Stomach (tissue), 8 donors: ENCODE measurements at regions not wholly inside any gene's neighbourhood (a gene's known extent, or its start where the extent isn't known, plus 50 kb on each side); places are given as distances from the start of the nearest gene placed in this dataset.
"Not testable (repeated sequence)": the region's sequence is repeated elsewhere in the genome, so short reads cannot be mapped to it uniquely, and the experiment has no call there.

Experiments
- DNase-seq, 2 donors: peaks; one replicate each; pipeline versions ENCODE4 v3.0.0 to v3.0.0-alpha.2; 2013 to 2019
- H3K27ac ChIP-seq, 5 donors: fragments of 200-600 bp in 4 of 5; sonication (generic) in 4 of 5; one replicate each; pipeline ENCODE4 v1.5.1; 2013 to 2019; ENCODE audit warnings: mild to moderate bottlenecking in 1 of 5, moderate library complexity in 1 of 5
- H3K27me3 ChIP-seq, 3 donors: fragments of 200-600 bp; sonication (generic); one replicate each; pipeline ENCODE4 v1.5.1; 2017 to 2019; ENCODE audit warnings: mixed run types in 1 of 3
- H3K36me3 ChIP-seq, 4 donors: fragments of 200-600 bp; sonication (generic); 1 replicate in 3 of 4; 2 replicates in 1 of 4; pipeline ENCODE4 v1.5.1; 2016 to 2019
- H3K4me1 ChIP-seq, 4 donors: fragments of 200-600 bp; sonication (generic); one replicate each; pipeline ENCODE4 v1.5.1; 2016 to 2019
- H3K4me3 ChIP-seq, 4 donors: fragments of 200-600 bp; sonication (generic) in 3 of 4; one replicate each; pipeline ENCODE4 v1.5.1; 2016 to 2019; ENCODE audit warnings: mild to moderate bottlenecking in 1 of 4
- H3K9me3 ChIP-seq, 4 donors: fragments of 200-600 bp; sonication (generic); one replicate each; pipeline ENCODE4 v1.5.1; 2016 to 2019
- EP300 ChIP-seq: sonication (generic); formaldehyde crosslinking; IDR thresholded peaks from one replicate; pipeline ENCODE4 v1.6.1; 2017; ENCODE audit warnings: antibody characterized with exemption
- POLR2A ChIP-seq, 4 donors: fragments of 450-650 bp; IDR thresholded peaks; one replicate each; pipeline ENCODE4 v1.6.1; 2016; ENCODE audit warnings: antibody characterized with exemption in 4 of 4, control low read depth in 2 of 4, mild to moderate bottlenecking in 1 of 4, moderate library complexity in 1 of 4
- POLR2AphosphoS5 ChIP-seq, 3 donors: sonication (generic); formaldehyde crosslinking; IDR thresholded peaks; one replicate each; pipeline ENCODE4 v1.6.1; 2016; ENCODE audit warnings: antibody characterized with exemption in 3 of 3
- WGBS, 5 donors: extraction: QIAGEN DNeasy Blood & Tissue Kit in 3 of 5; methylation state at CpG; one replicate each; pipeline versions ENCODE4 v1.1.5 to v1.1.7; 2013 to 2018; 5-methylcytosine and 5-hydroxymethylcytosine counted together
- intact Hi-C: fragments of 100-400 bp; cut with DNase I; formaldehyde crosslinking; loops from one replicate; pipeline ENCODE4 v1.15.1; 2023; ENCODE audit warnings: low total_unique reads
- TF ChIP-seq, protein P1 (sequence below), 7 experiments: fragments of 450-650 bp in 4 of 7; fragments of 200-600 bp in 3 of 7; sonication (generic) in 3 of 7; IDR thresholded peaks; one replicate each; pipeline ENCODE4 v1.5.1; 2016 to 2019; ENCODE audit warnings: antibody characterized with exemption in 7 of 7, control low read depth in 2 of 7, mild to moderate bottlenecking in 1 of 7
- donor health status: healthy with polysubstance abuse.
- donor health status: Bipolar disorder and iron deficiency.
- donor health status: healthy.

DNA sequence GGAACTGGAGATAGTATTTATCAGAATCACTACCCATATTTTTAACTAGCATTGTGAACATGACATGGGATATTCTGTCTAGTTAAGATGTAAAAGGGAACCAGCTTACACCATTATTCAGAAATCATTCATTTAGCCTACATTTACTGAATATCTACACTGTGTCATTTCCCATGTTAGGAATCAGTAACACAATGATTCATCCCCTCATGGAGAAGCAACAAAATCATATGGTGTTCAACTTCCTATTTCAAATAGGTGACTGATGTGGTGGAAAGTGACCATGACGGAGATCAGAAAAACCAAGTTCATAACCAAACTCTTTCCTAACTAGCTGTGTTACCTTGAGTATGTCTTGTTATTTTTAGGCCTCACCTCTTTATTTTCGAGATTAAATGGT is 550.0 kb upstream of the TUSC1 start:
- Histone ChIP-seq H3K36me3 (no peaks in the 10 kb centered on the region), H3K4me1 (no peaks in the 10 kb centered on the region), H3K27me3 (no peaks in the 10 kb centered on the region), H3K9me3 (peaks cover 0 to 5% (median 0%) of the 10 kb centered on the region in 4 donors), H3K27ac (no peak overlapping the region), H3K4me3 (no peak overlapping the region)
- intact Hi-C loops, result no loop called here
- WGBS, 5 donors, result 56 to 61% (median 58%) methylated on average over 2 of the region's 2 CpGs
- TF ChIP-seq POLR2A (IDR thresholded peaks at IDR 0.05) (no peak), POLR2AphosphoS5 (IDR thresholded peaks at IDR 0.05) (no peak), EP300 (no peak)
- TF ChIP-seq, protein P1, sequence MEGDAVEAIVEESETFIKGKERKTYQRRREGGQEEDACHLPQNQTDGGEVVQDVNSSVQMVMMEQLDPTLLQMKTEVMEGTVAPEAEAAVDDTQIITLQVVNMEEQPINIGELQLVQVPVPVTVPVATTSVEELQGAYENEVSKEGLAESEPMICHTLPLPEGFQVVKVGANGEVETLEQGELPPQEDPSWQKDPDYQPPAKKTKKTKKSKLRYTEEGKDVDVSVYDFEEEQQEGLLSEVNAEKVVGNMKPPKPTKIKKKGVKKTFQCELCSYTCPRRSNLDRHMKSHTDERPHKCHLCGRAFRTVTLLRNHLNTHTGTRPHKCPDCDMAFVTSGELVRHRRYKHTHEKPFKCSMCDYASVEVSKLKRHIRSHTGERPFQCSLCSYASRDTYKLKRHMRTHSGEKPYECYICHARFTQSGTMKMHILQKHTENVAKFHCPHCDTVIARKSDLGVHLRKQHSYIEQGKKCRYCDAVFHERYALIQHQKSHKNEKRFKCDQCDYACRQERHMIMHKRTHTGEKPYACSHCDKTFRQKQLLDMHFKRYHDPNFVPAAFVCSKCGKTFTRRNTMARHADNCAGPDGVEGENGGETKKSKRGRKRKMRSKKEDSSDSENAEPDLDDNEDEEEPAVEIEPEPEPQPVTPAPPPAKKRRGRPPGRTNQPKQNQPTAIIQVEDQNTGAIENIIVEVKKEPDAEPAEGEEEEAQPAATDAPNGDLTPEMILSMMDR (IDR thresholded peaks at IDR 0.05), result no peak
- DNase-seq, result no peak

GRCh38 chr9:26221290-26221689 is 543.0 kb upstream of the TUSC1 start:
- no peaks in the 10 kb centered on the region for H3K27me3 ChIP-seq
- no peak for DNase-seq
- H3K36me3 ChIP-seq, result no peaks in the 10 kb centered on the region
- H3K4me3 ChIP-seq, result no peak overlapping the region
- TF ChIP-seq POLR2A (IDR thresholded peaks at IDR 0.05) (no peak), EP300 (no peak), POLR2AphosphoS5 (IDR thresholded peaks at IDR 0.05) (no peak)
- TF ChIP-seq, protein P1 (IDR thresholded peaks at IDR 0.05), result no peak
- H3K27ac ChIP-seq, result no peak overlapping the region
- intact Hi-C loops, result no loop called here
- H3K9me3 ChIP-seq, result no peaks in the 10 kb centered on the region
- no peaks in the 10 kb centered on the region for H3K4me1 ChIP-seq

GRCh38 chr9:26220367-26220766 is 542.1 kb upstream of the TUSC1 start:
- H3K27me3 ChIP-seq, result no peaks in the 10 kb centered on the region
- H3K4me1 ChIP-seq, result no peaks in the 10 kb centered on the region
- peaks cover 0 to 7% (median 6%) of the 10 kb centered on the region in 4 donors for H3K9me3 ChIP-seq
- TF ChIP-seq POLR2A (IDR thresholded peaks at IDR 0.05), result no peak
- TF ChIP-seq EP300, result no peak
- TF ChIP-seq, protein P1 (IDR thresholded peaks at IDR 0.05), result no peak
- no peak for DNase-seq
- no peak overlapping the region for H3K4me3 ChIP-seq
- no peak overlapping the region for H3K27ac ChIP-seq
- intact Hi-C loops, result no loop called here
- H3K36me3 ChIP-seq, result no peaks in the 10 kb centered on the region

- intact Hi-C loops, result no loop called here
- TF ChIP-seq POLR2AphosphoS5 (IDR thresholded peaks at IDR 0.05) (no peak), EP300 (no peak), POLR2A (IDR thresholded peaks at IDR 0.05) (no peak)
- TF ChIP-seq, protein P1 (IDR thresholded peaks at IDR 0.05), result no peak
- 82 to 90% (median 83%) methylated on average over 9 of the region's 9 CpGs for WGBS, 5 donors
- peak in 1 of 2 donors; percentile 8 for DNase-seq
- Histone ChIP-seq H3K9me3 (peaks cover 0 to 11% (median 9%) of the 10 kb centered on the region in 4 donors), H3K36me3 (no peaks in the 10 kb centered on the region), H3K4me3 (no peak overlapping the region), H3K27me3 (no peaks in the 10 kb centered on the region), H3K4me1 (no peaks in the 10 kb centered on the region), H3K27ac (no peak overlapping the region)
Observed at GRCh38 chr9:26219961-26220360, 541.7 kb upstream of the TUSC1 start.

DNA sequence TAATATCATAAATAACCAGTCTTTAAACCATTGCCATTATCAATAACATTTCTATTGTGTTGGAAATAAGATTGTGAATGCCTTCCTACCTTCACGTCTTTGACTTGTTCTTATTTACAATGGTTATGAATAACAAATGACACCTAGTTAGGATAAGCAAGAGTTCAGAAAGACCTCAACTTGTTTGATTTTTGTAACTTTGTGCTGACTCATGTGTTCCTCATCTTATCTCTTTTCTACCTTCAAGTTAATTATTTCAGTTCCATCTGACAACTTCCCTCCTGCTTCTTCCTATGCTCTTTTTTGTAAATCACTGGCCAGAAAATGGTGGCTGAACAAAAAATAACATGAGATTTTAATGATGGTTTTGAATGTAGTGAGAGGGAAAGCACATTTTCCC is 538.5 kb upstream of the TUSC1 start:
- 45 to 67% (median 53%) methylated on average over 1 of the region's 1 CpG for WGBS, 5 donors
- Histone ChIP-seq H3K9me3 (peaks cover 0 to 17% (median 13%) of the 10 kb centered on the region in 4 donors), H3K4me3 (no peak overlapping the region), H3K4me1 (no peaks in the 10 kb centered on the region), H3K27me3 (no peaks in the 10 kb centered on the region), H3K27ac (no peak overlapping the region), H3K36me3 (no peaks in the 10 kb centered on the region)
- no peak for TF ChIP-seq EP300
- no peak for TF ChIP-seq POLR2AphosphoS5 (IDR thresholded peaks at IDR 0.05)
- no peak for TF ChIP-seq POLR2A (IDR thresholded peaks at IDR 0.05)
- TF ChIP-seq, protein P1 (IDR thresholded peaks at IDR 0.05), result no peak
- intact Hi-C loops, result no loop called here
- DNase-seq, result no peak

DNA sequence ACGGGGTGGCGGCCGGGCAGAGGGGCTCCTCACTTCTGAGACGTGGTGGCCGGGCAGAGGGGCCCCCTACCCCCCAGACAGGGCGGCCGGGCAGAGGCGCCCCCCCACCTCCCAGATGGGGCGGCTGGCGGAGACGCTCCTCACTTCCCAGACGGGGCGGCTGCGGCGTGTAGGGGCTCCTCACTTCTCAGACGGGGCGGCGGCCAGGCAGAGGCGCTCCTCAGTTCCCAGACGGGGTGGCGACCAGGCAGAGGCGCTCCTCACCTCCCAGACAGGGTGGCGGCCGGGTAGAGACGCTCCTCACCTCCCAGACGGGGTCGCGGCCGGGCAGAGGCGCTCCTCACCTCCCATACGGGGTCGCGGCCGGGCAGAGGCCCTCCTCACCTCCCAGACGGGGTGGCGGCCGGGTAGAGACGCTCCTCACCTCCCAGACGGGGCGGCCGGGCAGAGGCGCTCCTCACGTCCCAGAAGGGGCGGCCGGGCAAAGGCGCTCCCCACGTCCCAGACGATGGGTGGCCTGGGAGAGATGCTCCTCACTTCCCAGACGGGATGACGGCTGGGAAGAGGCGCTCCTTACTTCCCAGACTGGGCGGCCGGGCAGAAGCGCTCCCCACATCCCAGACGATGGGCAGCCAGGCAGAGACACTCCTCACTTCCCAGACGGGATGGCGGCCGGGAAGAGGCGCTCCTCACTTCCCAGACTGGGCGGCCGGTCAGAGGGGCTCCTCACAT is 536.6 kb upstream of the TUSC1 start:
- H3K27ac ChIP-seq, result not testable (repeated sequence)
- 95 to 96% (median 95%) methylated on average over 21 to 61 of the region's 61 CpGs for WGBS, 5 donors

More for the DNA sequence above, 536.6 kb upstream of the TUSC1 start:
- H3K4me3 ChIP-seq, DNase-seq, intact Hi-C loops, H3K36me3 ChIP-seq, H3K4me1 ChIP-seq, H3K27me3 ChIP-seq: not testable (repeated sequence)
- peaks cover 0 to 17% (median 13%) of the 10 kb centered on the region in 4 donors for H3K9me3 ChIP-seq
